ENCODE measurements at regions not wholly inside any gene's neighbourhood (a gene's known extent, or its start where the extent isn't known, plus 50 kb on each side); places are given as distances from the start of the nearest gene placed in this dataset.

DNA sequence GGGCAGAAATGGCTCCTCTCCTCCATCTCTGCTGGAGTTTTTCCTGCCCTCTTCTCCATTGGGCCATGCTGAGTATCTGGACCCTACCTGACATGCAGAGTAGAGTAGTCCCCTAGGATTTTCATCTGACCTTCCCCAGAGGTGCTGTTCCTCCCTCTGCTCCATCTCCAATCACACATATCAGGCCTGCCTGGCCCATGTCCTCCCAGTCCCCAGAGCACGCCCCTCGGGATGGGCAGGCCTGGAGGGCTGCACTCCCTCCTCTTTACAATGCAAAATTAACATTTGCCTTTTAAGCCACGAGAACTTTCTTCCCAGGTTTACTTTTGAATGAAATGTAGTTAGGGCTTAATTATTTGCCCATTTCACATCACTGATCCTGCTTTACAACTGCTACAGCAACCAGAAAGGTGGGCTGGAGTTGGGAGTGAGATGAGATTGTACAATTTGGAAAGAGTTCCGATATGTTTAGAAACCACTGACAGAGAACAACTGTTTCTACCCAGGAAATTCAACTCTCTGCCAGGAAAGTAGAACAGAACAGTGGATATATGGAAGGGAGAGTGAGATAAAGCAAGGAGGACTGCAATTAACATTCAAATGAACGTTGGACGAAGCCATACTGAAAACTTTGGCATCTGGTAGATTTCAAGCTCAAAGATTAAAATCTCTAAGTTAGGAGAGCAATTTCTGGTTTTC, 184.0 kb upstream of the HABP2 start:
- TF ChIP-seq EZH2 (IDR thresholded peaks at IDR 0.05; ENCODE audit: borderline replicate concordance, low read depth, low read length, poor library complexity, severe bottlenecking) (no peak), CTCF (conservative IDR thresholded peaks at IDR 0.05; ENCODE audit: low read depth, low read length) (no peak)
- Histone ChIP-seq H3K36me3 (ENCODE audit: insufficient read depth, low read length, poor library complexity, severe bottlenecking) (no peaks in the 10 kb centered on the region), H3K4me3 (ENCODE audit: low read depth, low read length, poor library complexity, severe bottlenecking) (no peak overlapping the region), H3K4me1 (ENCODE audit: insufficient read depth, low read length, poor library complexity, severe bottlenecking) (peaks cover 18% of the 10 kb centered on the region), H3K9me3 (ENCODE audit: low read depth, low read length, poor library complexity, severe bottlenecking) (no peaks in the 10 kb centered on the region), H3K27me3 (replicated peaks; ENCODE audit: insufficient read depth, low read depth, low read length, poor library complexity) (no peaks in the 10 kb centered on the region), H3K27ac (ENCODE audit: low read depth, low read length, poor library complexity, severe bottlenecking) (no peak overlapping the region)
- POLR2A ChIA-PET (ENCODE audit: low non-redundant PET) = interaction anchor here (0.6 kb wide), 1 partner anchor 130 kb away, joined by 5 read pairs; no protein-coding TSS in a partner anchor
- intact Hi-C loops (cut with micrococcal nuclease; ENCODE audit: unreplicated experiment) = no loop called here
- DNase-seq (ENCODE audit: low spot score) = no peak
- CTCF ChIA-PET = no interaction called here
- BruUV-seq (replicated peaks) = no TSS peak

GRCh38 chr10:113369365-113369694, 183.5 kb upstream of the HABP2 start:
- no peaks in the 10 kb centered on the region for H3K36me3 ChIP-seq (ENCODE audit: insufficient read depth, low read length, poor library complexity, severe bottlenecking)
- CTCF ChIA-PET = no interaction called here
- intact Hi-C loops (cut with micrococcal nuclease; ENCODE audit: unreplicated experiment) = no loop called here
- H3K9me3 ChIP-seq (ENCODE audit: low read depth, low read length, poor library complexity, severe bottlenecking) = no peaks in the 10 kb centered on the region
- BruUV-seq (replicated peaks) = no TSS peak
- H3K27ac ChIP-seq (ENCODE audit: low read depth, low read length, poor library complexity, severe bottlenecking) = no peak overlapping the region
- H3K4me1 ChIP-seq (ENCODE audit: insufficient read depth, low read length, poor library complexity, severe bottlenecking) = peaks cover 18% of the 10 kb centered on the region
- POLR2A ChIA-PET (ENCODE audit: low non-redundant PET) = interaction anchor here (0.6 kb wide), 1 partner anchor 130 kb away, joined by 5 read pairs; no protein-coding TSS in a partner anchor
- no peaks in the 10 kb centered on the region for H3K27me3 ChIP-seq (replicated peaks; ENCODE audit: insufficient read depth, low read depth, low read length, poor library complexity)
- no peak overlapping the region for H3K4me3 ChIP-seq (ENCODE audit: low read depth, low read length, poor library complexity, severe bottlenecking)
- DNase-seq (ENCODE audit: low spot score) = peak; percentile 62
- TF ChIP-seq EZH2 (IDR thresholded peaks at IDR 0.05; ENCODE audit: borderline replicate concordance, low read depth, low read length, poor library complexity, severe bottlenecking) (no peak), CTCF (conservative IDR thresholded peaks at IDR 0.05; ENCODE audit: low read depth, low read length) (no peak)

- Histone ChIP-seq H3K4me3 (ENCODE audit: low read depth, low read length, poor library complexity, severe bottlenecking) (no peak overlapping the region), H3K9me3 (ENCODE audit: low read depth, low read length, poor library complexity, severe bottlenecking) (no peaks in the 10 kb centered on the region), H3K27ac (ENCODE audit: low read depth, low read length, poor library complexity, severe bottlenecking) (no peak overlapping the region), H3K4me1 (ENCODE audit: insufficient read depth, low read length, poor library complexity, severe bottlenecking) (no peaks in the 10 kb centered on the region), H3K36me3 (ENCODE audit: insufficient read depth, low read length, poor library complexity, severe bottlenecking) (no peaks in the 10 kb centered on the region), H3K27me3 (replicated peaks; ENCODE audit: insufficient read depth, low read depth, low read length, poor library complexity) (no peaks in the 10 kb centered on the region)
- ChIA-PET CTCF (no interaction called here), POLR2A (ENCODE audit: low non-redundant PET) (no interaction called here)
- no peak for DNase-seq (ENCODE audit: low spot score)
- intact Hi-C loops (cut with micrococcal nuclease; ENCODE audit: unreplicated experiment) = no loop called here
- TF ChIP-seq CTCF (conservative IDR thresholded peaks at IDR 0.05; ENCODE audit: low read depth, low read length) = no peak
- no peak for TF ChIP-seq EZH2 (IDR thresholded peaks at IDR 0.05; ENCODE audit: borderline replicate concordance, low read depth, low read length, poor library complexity, severe bottlenecking)
- BruUV-seq (replicated peaks) = no TSS peak
Measured at GRCh38 chr10:113376428-113376827, 176.4 kb upstream of the HABP2 start.
